Gastrocnemius medialis (tissue), 4 donors: ENCODE measurements at regions not wholly inside any gene's neighbourhood (a gene's known extent, or its start where the extent isn't known, plus 50 kb on each side); places are given as distances from the start of the nearest gene placed in this dataset.

Source experiments
- ATAC-seq, 2 donors: fragments of 150-250 bp; one replicate each; pipeline ENCODE4 v1.9.1; 2016
- DNase-seq, 2 donors: peaks; one replicate each; pipeline ENCODE4 v3.0.0-alpha.2; 2019
- H3K27ac ChIP-seq, 4 donors: fragments of 200-600 bp; sonication (generic); 1 replicate in 1 of 4; 2 replicates in 3 of 4; pipeline ENCODE4 v1.5.1; 2016 to 2018; ENCODE audit warnings: mild to moderate bottlenecking in 2 of 4, moderate library complexity in 1 of 4
- H3K27me3 ChIP-seq, 3 donors: fragments of 200-600 bp; sonication (generic) in 2 of 3; 1 replicate in 1 of 3; 2 replicates in 2 of 3; pipeline versions ENCODE4 v1.5.1 to v1.6.0; 2016 to 2019; ENCODE audit warnings: mild to moderate bottlenecking in 1 of 3, moderate library complexity in 1 of 3
- H3K36me3 ChIP-seq, 2 donors: fragments of 200-600 bp; sonication (generic) in 1 of 2; one replicate each; pipeline ENCODE4 v1.5.1; 2017 to 2018
- H3K4me1 ChIP-seq, 2 donors: fragments of 200-600 bp; sonication (generic) in 1 of 2; one replicate each; pipeline ENCODE4 v1.5.1; 2016 to 2017; ENCODE audit warnings: mild to moderate bottlenecking in 2 of 2
- H3K4me3 ChIP-seq, 4 donors: fragments of 200-600 bp; sonication (generic) in 3 of 4; 1 replicate in 1 of 4; 2 replicates in 3 of 4; pipeline ENCODE4 v1.5.1; 2016 to 2019; ENCODE audit warnings: mild to moderate bottlenecking in 2 of 4
- H3K9me3 ChIP-seq, 3 donors: fragments of 200-600 bp; sonication (generic) in 2 of 3; 1 replicate in 1 of 3; 2 replicates in 2 of 3; pipeline ENCODE4 v1.5.1; 2016 to 2019
- POLR2A ChIP-seq, 2 donors: fragments of 450-650 bp; IDR thresholded peaks; one replicate each; pipeline ENCODE4 v1.6.1; 2017; ENCODE audit warnings: antibody characterized with exemption in 2 of 2, mild to moderate bottlenecking in 2 of 2, moderate library complexity in 2 of 2
- in situ Hi-C, 4 donors: fragments of 200-750 bp; cut with MboI; loops; one replicate each; pipeline versions ENCODE4 v1.15.0 to v1.8.0; 2017; ENCODE audit warnings: low sequenced_read_pairs in 4 of 4
- intact Hi-C: fragments of 100-400 bp; cut with DNase I; formaldehyde crosslinking; loops from one replicate; pipeline ENCODE4 v1.15.1; 2023; ENCODE audit warnings: low total_unique reads
- TF ChIP-seq, protein P1 (sequence below), 5 experiments: fragments of 450-650 bp in 3 of 5; fragments of 200-600 bp in 2 of 5; sonication (generic) in 2 of 5; IDR thresholded peaks in 4 of 5; conservative IDR thresholded peaks in 1 of 5; 1 replicate in 4 of 5; 2 replicates in 1 of 5; pipeline ENCODE4 v1.5.1; 2016 to 2019; ENCODE audit warnings: antibody characterized with exemption in 5 of 5, mild to moderate bottlenecking in 3 of 5, moderate library complexity in 3 of 5

DNA sequence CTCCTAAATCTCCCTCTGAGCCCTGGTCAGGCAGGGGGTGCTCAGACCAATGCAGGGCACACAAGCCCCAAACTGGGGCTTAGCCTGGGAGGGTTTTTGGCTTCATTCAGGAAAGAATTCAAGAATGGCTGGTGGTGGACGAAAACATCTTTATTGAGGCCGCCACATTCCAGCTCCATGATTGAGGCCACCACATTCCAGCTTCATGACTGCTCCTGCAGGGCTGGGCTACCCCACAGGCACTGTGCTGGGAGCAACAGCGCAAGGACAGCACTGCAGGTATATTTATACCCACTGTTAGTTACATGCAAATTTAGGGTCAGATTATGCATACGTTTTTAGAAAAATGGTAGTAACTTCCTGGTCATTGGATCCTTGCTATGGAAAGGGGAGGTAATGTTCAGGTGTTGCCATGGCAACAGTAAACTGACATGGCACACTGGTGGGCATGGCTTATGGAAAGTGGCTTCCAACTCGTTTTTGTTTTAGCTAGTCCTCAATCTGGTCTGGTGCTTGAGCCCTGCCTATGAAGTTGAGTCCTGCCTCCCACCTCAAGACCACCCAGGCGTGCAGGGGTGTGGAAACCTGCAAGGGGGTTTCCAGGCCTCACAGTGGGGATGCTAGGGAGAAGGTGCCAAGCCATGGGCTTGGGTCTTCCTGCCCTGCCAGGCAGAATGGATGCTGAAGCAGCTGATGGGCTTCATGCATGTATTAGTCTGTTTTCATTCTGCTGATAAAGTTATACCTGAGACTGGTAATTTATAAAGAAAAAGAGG, 348.7 kb upstream of the AJAP1 start:
- in situ Hi-C loops = no loop called here
- Histone ChIP-seq H3K4me3 (no peak overlapping the region), H3K9me3 (no peaks in the 10 kb centered on the region), H3K36me3 (no peaks in the 10 kb centered on the region), H3K4me1 (no peaks in the 10 kb centered on the region), H3K27me3 (no peaks in the 10 kb centered on the region), H3K27ac (no peak overlapping the region)
- TF ChIP-seq POLR2A (IDR thresholded peaks at IDR 0.05) = no peak
- TF ChIP-seq, protein P1, sequence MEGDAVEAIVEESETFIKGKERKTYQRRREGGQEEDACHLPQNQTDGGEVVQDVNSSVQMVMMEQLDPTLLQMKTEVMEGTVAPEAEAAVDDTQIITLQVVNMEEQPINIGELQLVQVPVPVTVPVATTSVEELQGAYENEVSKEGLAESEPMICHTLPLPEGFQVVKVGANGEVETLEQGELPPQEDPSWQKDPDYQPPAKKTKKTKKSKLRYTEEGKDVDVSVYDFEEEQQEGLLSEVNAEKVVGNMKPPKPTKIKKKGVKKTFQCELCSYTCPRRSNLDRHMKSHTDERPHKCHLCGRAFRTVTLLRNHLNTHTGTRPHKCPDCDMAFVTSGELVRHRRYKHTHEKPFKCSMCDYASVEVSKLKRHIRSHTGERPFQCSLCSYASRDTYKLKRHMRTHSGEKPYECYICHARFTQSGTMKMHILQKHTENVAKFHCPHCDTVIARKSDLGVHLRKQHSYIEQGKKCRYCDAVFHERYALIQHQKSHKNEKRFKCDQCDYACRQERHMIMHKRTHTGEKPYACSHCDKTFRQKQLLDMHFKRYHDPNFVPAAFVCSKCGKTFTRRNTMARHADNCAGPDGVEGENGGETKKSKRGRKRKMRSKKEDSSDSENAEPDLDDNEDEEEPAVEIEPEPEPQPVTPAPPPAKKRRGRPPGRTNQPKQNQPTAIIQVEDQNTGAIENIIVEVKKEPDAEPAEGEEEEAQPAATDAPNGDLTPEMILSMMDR (IDR thresholded peaks at IDR 0.05 in 4 of 5, conservative IDR thresholded peaks at IDR 0.05 in 1 of 5) = no peak
- intact Hi-C loops = no loop called here
- no peak for ATAC-seq
- no peak for DNase-seq

DNA sequence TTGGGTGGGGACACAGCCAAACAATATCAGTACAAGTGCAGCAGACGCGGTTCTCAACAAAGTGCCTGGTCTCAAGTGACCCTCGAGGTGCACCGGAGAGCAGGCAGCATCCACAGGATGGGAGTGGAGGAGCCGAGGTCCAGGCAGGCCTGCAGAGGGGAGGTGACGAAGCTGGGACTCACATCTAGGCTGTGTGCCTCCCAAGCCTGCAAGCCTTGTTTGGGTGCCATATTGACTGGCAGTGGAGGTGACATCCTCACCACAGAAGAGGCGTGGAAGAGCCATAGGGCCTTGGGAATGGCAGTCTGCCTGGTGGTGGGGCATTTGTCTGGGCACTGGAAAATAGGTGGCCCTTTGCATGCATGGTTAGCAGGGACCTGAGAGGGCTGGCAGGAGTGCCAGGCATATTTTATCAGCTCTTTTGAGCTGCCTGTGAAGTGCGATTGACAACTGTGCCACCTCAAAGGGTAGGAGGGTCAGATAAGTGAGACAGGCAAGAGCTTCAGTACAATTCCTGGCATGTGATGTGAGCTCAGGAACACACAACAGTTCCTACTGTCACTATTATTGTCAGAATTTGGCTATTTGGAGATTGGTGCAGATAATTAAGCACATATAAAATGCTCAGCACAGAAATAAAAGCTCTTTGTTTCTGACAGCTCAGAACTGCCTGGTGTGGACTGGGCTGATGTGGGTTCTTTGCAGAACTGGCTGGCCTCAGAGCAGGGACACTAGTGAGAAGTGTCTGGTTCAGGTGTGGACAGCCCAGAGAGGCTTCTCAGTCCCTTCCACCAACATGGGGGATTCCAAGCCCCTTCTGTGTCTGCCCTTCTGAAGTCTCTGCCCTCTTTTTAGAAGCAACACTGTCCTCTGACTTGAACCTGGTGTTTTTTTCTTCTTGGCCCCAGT, 347.6 kb upstream of the AJAP1 start:
- no peak overlapping the region for H3K27ac ChIP-seq
- H3K36me3 ChIP-seq = no peaks in the 10 kb centered on the region
- intact Hi-C loops (no loop called here), in situ Hi-C loops (no loop called here)
- no peaks in the 10 kb centered on the region for H3K9me3 ChIP-seq
- no peak for DNase-seq
- no peaks in the 10 kb centered on the region for H3K27me3 ChIP-seq
- ATAC-seq = no peak
- TF ChIP-seq, protein P1 (IDR thresholded peaks at IDR 0.05 in 4 of 5, conservative IDR thresholded peaks at IDR 0.05 in 1 of 5) = no peak
- TF ChIP-seq POLR2A (IDR thresholded peaks at IDR 0.05) = no peak
- H3K4me1 ChIP-seq = no peaks in the 10 kb centered on the region
- H3K4me3 ChIP-seq = no peak overlapping the region

DNA sequence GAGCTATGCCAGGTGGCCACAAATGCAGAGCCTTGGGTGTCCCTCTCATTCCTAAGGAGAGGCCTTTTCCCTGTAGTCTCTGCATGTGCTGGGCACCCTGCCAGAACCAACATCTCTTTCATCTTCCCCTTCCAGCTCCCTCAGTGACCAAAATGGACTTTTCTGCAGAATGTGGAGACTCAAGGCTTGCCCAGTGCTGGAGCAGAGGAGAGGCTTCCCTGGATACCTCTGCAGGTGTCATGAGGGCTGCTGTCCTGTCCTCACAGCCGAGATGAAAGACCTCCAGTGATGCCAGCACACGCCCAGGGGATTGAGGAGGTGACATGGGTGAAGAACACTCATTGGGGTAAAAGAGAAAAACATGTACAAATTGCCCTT, 347.0 kb upstream of the AJAP1 start:
- Histone ChIP-seq H3K4me3 (no peak overlapping the region), H3K9me3 (no peaks in the 10 kb centered on the region), H3K36me3 (no peaks in the 10 kb centered on the region), H3K27ac (no peak overlapping the region), H3K4me1 (no peaks in the 10 kb centered on the region), H3K27me3 (no peaks in the 10 kb centered on the region)
- DNase-seq = no peak
- intact Hi-C loops (no loop called here), in situ Hi-C loops (no loop called here)
- no peak for ATAC-seq
- TF ChIP-seq, protein P1 (IDR thresholded peaks at IDR 0.05 in 4 of 5, conservative IDR thresholded peaks at IDR 0.05 in 1 of 5) = no peak
- no peak for TF ChIP-seq POLR2A (IDR thresholded peaks at IDR 0.05)

DNA sequence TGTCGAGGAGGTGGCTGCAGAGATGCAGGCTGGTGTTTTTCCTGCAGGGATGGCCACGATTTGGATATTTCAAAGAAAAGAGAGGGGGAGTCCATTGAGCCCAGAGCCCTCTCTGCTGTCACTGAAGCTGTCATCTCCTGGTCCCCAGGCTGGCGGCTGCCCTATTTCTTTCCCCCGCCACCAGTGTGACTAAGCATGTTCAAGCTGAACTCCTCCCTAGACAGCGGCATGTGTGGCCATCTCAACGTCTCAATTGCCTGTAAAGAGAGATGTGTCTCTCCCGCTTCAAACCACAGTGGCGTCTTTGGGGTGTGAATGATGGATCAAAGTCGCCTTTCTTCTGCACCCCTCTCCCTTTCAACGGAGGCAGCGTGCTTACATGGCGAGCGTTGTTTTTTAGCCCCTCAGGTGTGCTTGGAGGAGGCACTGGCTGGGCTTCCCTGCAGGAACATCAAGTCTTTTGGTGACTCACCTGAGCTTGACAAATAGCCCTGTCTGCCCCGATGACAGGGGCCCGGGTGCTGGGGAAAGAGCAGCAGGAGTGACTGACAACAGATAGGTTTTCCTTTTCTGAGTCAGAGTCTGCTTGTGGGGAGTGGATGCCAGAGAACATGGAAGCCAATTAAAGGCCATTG, 346.4 kb upstream of the AJAP1 start:
- DNase-seq (no peak), ATAC-seq (no peak)
- Histone ChIP-seq H3K9me3 (no peaks in the 10 kb centered on the region), H3K36me3 (no peaks in the 10 kb centered on the region), H3K4me1 (no peaks in the 10 kb centered on the region), H3K27ac (no peak overlapping the region), H3K4me3 (no peak overlapping the region), H3K27me3 (no peaks in the 10 kb centered on the region)
- no peak for TF ChIP-seq POLR2A (IDR thresholded peaks at IDR 0.05)
- TF ChIP-seq, protein P1 (IDR thresholded peaks at IDR 0.05 in 4 of 5, conservative IDR thresholded peaks at IDR 0.05 in 1 of 5) = no peak
- in situ Hi-C loops (no loop called here), intact Hi-C loops (no loop called here)
